H1 (cell line): ENCODE measurements at regions not wholly inside any gene's neighbourhood (a gene's known extent, or its start where the extent isn't known, plus 50 kb on each side); places are given as distances from the start of the nearest gene placed in this dataset.

Source experiments
- CTCF ChIA-PET: fragments of 300-600 bp; sonication (Branson Sonifier 250); formaldehyde crosslinking; loops from one replicate; lab custom pipeline; 2021; ENCODE audit not compliant: partially characterized antibody; lab: Charles Lee
- POLR2A ChIA-PET: fragments of 300-600 bp; sonication (Branson Sonifier 250); formaldehyde crosslinking; loops from one replicate; lab custom pipeline; 2021; ENCODE audit warnings: inconsistent platforms; ENCODE audit not compliant: partially characterized antibody; lab: Charles Lee
- DNase-seq, 2 experiments: peaks; one replicate each; pipeline versions ENCODE4 v3.0.0 to v3.0.0-alpha.2; 2010 to 2022; ENCODE audit warnings: low spot score in 2 of 2, low read depth in 1 of 2, mixed read lengths in 1 of 2
- FAIRE-seq: peaks from 2 replicates; lab custom pipeline; 2011; peaks lifted over from hg19 to GRCh38; lab: Jason Lieb, UNC
- H2AFZ ChIP-seq: 2 replicates; pipeline ENCODE4 v1.8.1; 2012; ENCODE audit warnings: low read length, inconsistent platforms
- H2AK5ac ChIP-seq: 2 replicates; pipeline ENCODE4 v1.6.1; 2013; ENCODE audit warnings: low read depth, low read length
- H2BK120ac ChIP-seq: replicated peaks from 2 replicates; pipeline ENCODE3; 2013; ENCODE audit warnings: low read depth, low read length, inconsistent platforms
- H2BK12ac ChIP-seq: 2 replicates; pipeline ENCODE4 v1.6.1; 2013; ENCODE audit warnings: low read depth, low read length
- H2BK15ac ChIP-seq: 2 replicates; pipeline ENCODE4 v1.6.1; 2013; ENCODE audit warnings: low read length
- H2BK20ac ChIP-seq: 2 replicates; pipeline ENCODE4 v1.6.1; 2013; ENCODE audit warnings: low read length
- H2BK5ac ChIP-seq: 2 replicates; pipeline ENCODE4 v1.6.1; 2013; ENCODE audit warnings: low read depth, low read length
- H3K14ac ChIP-seq: 2 replicates; pipeline ENCODE4 v1.6.1; 2013; ENCODE audit warnings: inconsistent platforms; ENCODE audit not compliant: insufficient read length
- H3K18ac ChIP-seq: 2 replicates; pipeline ENCODE4 v1.6.1; 2013; ENCODE audit warnings: low read length; ENCODE audit errors: extremely low read depth
- H3K23ac ChIP-seq: 2 replicates; pipeline ENCODE4 v1.6.1; 2013; ENCODE audit warnings: inconsistent platforms; ENCODE audit not compliant: insufficient read length
- H3K23me2 ChIP-seq: 2 replicates; pipeline ENCODE4 v1.6.1; 2013; ENCODE audit warnings: low read depth, low read length
- H3K27ac ChIP-seq: 2 replicates; pipeline ENCODE4 v1.6.1; 2011; ENCODE audit warnings: low read depth, low read length, inconsistent platforms
- H3K27me3 ChIP-seq, 4 experiments: replicated peaks in 1 of 4; 1 replicate in 1 of 4; 2 replicates in 3 of 4; pipeline versions ENCODE4 v1.6.1 to v1.8.1; 2011 to 2013; ENCODE audit warnings: low read length in 3 of 4, mild to moderate bottlenecking in 3 of 4, inconsistent platforms in 2 of 4, mixed read lengths in 2 of 4, moderate library complexity in 1 of 4; ENCODE audit not compliant: control insufficient read depth in 3 of 4, insufficient read depth in 3 of 4; ENCODE audit errors: extremely low read depth in 1 of 4
- H3K36me3 ChIP-seq, 4 experiments: 2 replicates each; pipeline versions ENCODE4 v1.6.1 to v1.8.1; 2011 to 2013; ENCODE audit warnings: mild to moderate bottlenecking in 4 of 4, low read length in 3 of 4, moderate library complexity in 2 of 4, control low read depth in 1 of 4, inconsistent platforms in 1 of 4; ENCODE audit not compliant: insufficient read depth in 4 of 4, control insufficient read depth in 2 of 4
- H3K4ac ChIP-seq: replicated peaks from 2 replicates; pipeline ENCODE3; 2013; ENCODE audit warnings: low read length, low read depth, mixed read lengths, inconsistent platforms; ENCODE audit not compliant: insufficient read length
- H3K4me1 ChIP-seq, 4 experiments: replicated peaks in 1 of 4; 1 replicate in 1 of 4; 2 replicates in 3 of 4; pipeline versions ENCODE4 v1.6.1 to v1.8.1; 2011 to 2013; ENCODE audit warnings: low read length in 3 of 4, inconsistent platforms in 2 of 4, mixed read lengths in 1 of 4; ENCODE audit not compliant: insufficient read depth in 4 of 4, control insufficient read depth in 3 of 4
- H3K4me2 ChIP-seq, 2 experiments: 2 replicates each; pipeline versions ENCODE4 v1.6.1 to v1.8.1; 2011 to 2013; ENCODE audit warnings: low read depth in 2 of 2, low read length in 2 of 2, control low read depth in 1 of 2, inconsistent platforms in 1 of 2, mild to moderate bottlenecking in 1 of 2; ENCODE audit not compliant: insufficient read depth in 1 of 2
- H3K4me3 ChIP-seq, 4 experiments: fragments of 200-600, 300-600 bp in 1 of 4; sonication (generic), shearing (Covaris generic), sonication (Bioruptor Twin) in 1 of 4; 2 replicates each; pipeline versions ENCODE4 v1.5.1 to v1.8.1; 2011 to 2016; ENCODE audit warnings: low read length in 4 of 4, low read depth in 3 of 4, control low read depth in 2 of 4, inconsistent platforms in 2 of 4, mild to moderate bottlenecking in 2 of 4, mixed read lengths in 1 of 4, moderate library complexity in 1 of 4; ENCODE audit not compliant: insufficient read depth in 2 of 4; ENCODE audit errors: extremely low read depth in 1 of 4
- H3K56ac ChIP-seq: replicated peaks from 2 replicates; pipeline ENCODE3; 2013; ENCODE audit warnings: low read depth, mild to moderate bottlenecking, mixed read lengths, low read length, inconsistent platforms; ENCODE audit not compliant: insufficient read length
- H3K79me1 ChIP-seq: 2 replicates; pipeline ENCODE4 v1.6.1; 2013; ENCODE audit warnings: low read depth, low read length, control low read depth
- H3K79me2 ChIP-seq, 2 experiments: 2 replicates each; pipeline versions ENCODE4 v1.6.1 to v1.8.1; 2012 to 2013; ENCODE audit warnings: low read length in 2 of 2, mild to moderate bottlenecking in 2 of 2, inconsistent platforms in 1 of 2; ENCODE audit not compliant: insufficient read depth in 2 of 2, control insufficient read depth in 1 of 2
- H3K9ac ChIP-seq, 4 experiments: replicated peaks in 1 of 4; 1 replicate in 1 of 4; 2 replicates in 3 of 4; pipeline versions ENCODE4 v1.6.1 to v1.8.1; 2011 to 2013; ENCODE audit warnings: low read depth in 3 of 4, low read length in 3 of 4, control low read depth in 2 of 4, mild to moderate bottlenecking in 2 of 4, moderate library complexity in 2 of 4, inconsistent platforms in 1 of 4; ENCODE audit errors: extremely low read depth in 1 of 4
- H3K9me3 ChIP-seq, 2 experiments: 2 replicates each; pipeline versions ENCODE4 v1.6.1 to v1.8.1; 2012 to 2013; ENCODE audit warnings: mild to moderate bottlenecking in 2 of 2, moderate library complexity in 2 of 2, control low read depth in 1 of 2, inconsistent platforms in 1 of 2, low read depth in 1 of 2, low read length in 1 of 2, mixed read lengths in 1 of 2; ENCODE audit not compliant: insufficient read depth in 2 of 2
- H4K20me1 ChIP-seq, 2 experiments: replicated peaks in 1 of 2; 2 replicates each; pipeline versions ENCODE3 to v1.8.1; 2011 to 2013; ENCODE audit warnings: inconsistent platforms in 2 of 2, low read length in 2 of 2, mild to moderate bottlenecking in 1 of 2; ENCODE audit not compliant: insufficient read depth in 2 of 2, control insufficient read depth in 1 of 2
- H4K5ac ChIP-seq: 2 replicates; pipeline ENCODE4 v1.6.1; 2013; ENCODE audit warnings: low read length, low read depth, mixed read lengths, inconsistent platforms; ENCODE audit not compliant: insufficient read length
- H4K8ac ChIP-seq: 2 replicates; pipeline ENCODE4 v1.8.0; 2013; ENCODE audit warnings: mild to moderate bottlenecking, moderate library complexity, low read length, inconsistent platforms; ENCODE audit not compliant: insufficient read depth; ENCODE audit errors: extremely low read depth
- H4K91ac ChIP-seq: replicated peaks from 2 replicates; pipeline ENCODE3; 2013; ENCODE audit warnings: low read length, mixed read lengths, inconsistent platforms; ENCODE audit not compliant: insufficient read length
- MAFK ChIP-seq: IDR thresholded peaks from 2 replicates; pipeline ENCODE4 v1.6.1; 2012; ENCODE audit warnings: low read depth, mild to moderate bottlenecking, improper control_type of control experiment, low read length
- WGBS, 2 experiments: shearing (Covaris generic) in 1 of 2; methylation state at CpG; one replicate each; pipeline versions ENCODE4 v1.1.6 to v1.1.7; 2013 to 2015; ENCODE audit warnings: low lambda C conversion rate in 2 of 2, mixed read lengths in 2 of 2, inconsistent platforms in 1 of 2, low coverage in 1 of 2, missing lambda C conversion rate in 1 of 2; ENCODE audit not compliant: insufficient replicate concordance in 2 of 2, insufficient coverage in 1 of 2, insufficient read length in 1 of 2; ENCODE audit errors: extremely low coverage in 1 of 2, missing lambda C conversion rate in 1 of 2; 5-methylcytosine and 5-hydroxymethylcytosine counted together

DNA sequence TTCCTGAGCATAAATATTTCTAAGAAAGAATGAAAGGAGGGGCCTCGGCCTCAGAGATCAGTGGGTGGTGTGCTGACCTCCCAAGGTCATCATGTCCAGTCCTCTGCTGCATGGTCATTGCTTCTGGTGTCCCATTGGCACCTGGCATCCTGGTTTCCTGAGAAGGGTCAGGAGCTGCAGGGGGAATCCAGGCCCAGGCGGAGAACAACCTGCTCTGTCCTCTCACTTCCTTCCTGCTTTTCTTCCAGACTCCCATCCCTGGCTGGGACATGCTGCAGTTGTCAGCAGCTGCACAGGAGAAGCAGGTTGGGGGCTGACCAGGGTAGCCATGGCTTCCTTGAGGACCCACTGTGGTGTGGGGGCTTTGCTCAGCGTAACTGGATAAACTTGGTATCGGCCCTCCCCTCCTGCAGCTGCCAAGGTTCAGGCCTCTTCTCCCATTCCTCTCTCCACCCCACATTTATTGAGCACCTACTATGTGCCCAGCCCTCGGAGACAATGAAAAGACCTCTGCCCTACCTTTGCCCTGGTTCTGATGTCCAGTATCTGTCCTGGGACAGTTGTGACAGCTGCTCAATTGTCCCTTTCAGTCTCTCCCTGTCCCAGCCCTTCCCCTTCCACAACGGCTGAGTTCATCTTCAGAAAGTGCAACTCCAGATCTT, 155.2 kb downstream of the CEBPB start:
- Histone ChIP-seq H3K4ac (no peak overlapping the region), H3K27ac (no peak overlapping the region), H3K36me3 (no peaks in the 10 kb centered on the region), H2BK5ac (no peak overlapping the region), H2AFZ (no peak overlapping the region), H3K4me2 (no peak overlapping the region), H2BK15ac (no peak overlapping the region), H3K4me1 (0 out of 7 replicates have a peak, but pooled peaks cover 0 to 3% (median 0%) of the 10 kb centered on the region in 4 experiments), H4K8ac (no peak overlapping the region), H2BK120ac (no peak overlapping the region), H3K56ac (no peak overlapping the region), H3K79me2 (no peaks in the 10 kb centered on the region), H4K5ac (no peak overlapping the region), H4K20me1 (no peaks in the 10 kb centered on the region), H2BK12ac (no peak overlapping the region), H3K23me2 (no peaks in the 10 kb centered on the region), H3K14ac (no peak overlapping the region)
- FAIRE-seq, result no peak
- ChIA-PET POLR2A (interaction anchor here (1.1 kb wide), 1 partner anchor 155 kb away, joined by 7 read pairs; the partner anchor contains the start of gene CEBPB), CTCF (interaction anchor here (0.6 to 3.4 kb wide), 14 partner anchors 11 to 225 kb away, joined by 3 to 12 read pairs (median 4); no protein-coding TSS in a partner anchor)
- DNase-seq, result no peak
- WGBS, 2 experiments, result 90% methylated on average over 6 of the region's 6 CpGs; no CpG with 5 or more reads in 1 of the 2 experiments
- no peak for TF ChIP-seq MAFK
- TF ChIP-seq, all 59 proteins: peak for 0
- H3K9ac ChIP-seq, result no peak overlapping the region
- no peak overlapping the region for H4K91ac ChIP-seq
- no peak overlapping the region for H3K4me3 ChIP-seq
- H2AK5ac ChIP-seq, result no peak overlapping the region
- no peaks in the 10 kb centered on the region; a peak in 1 of 7 replicates for H3K27me3 ChIP-seq
- H3K9me3 ChIP-seq, result no peaks in the 10 kb centered on the region
- H3K79me1 ChIP-seq, result no peaks in the 10 kb centered on the region
- H3K23ac ChIP-seq, result no peak overlapping the region
- H2BK20ac ChIP-seq, result no peak overlapping the region
- H3K18ac ChIP-seq, result no peak overlapping the region
